ENCODE measurements at regions not wholly inside any gene's neighbourhood (a gene's known extent, or its start where the extent isn't known, plus 50 kb on each side); places are given as distances from the start of the nearest gene placed in this dataset.

- DNase-seq (ENCODE audit: extremely low read depth, low read depth, low spot score): no peak
Observed at GRCh38 chr9:90948156-90948555, 146.5 kb downstream of the SYK start.

- DNase-seq (ENCODE audit: extremely low read depth, low read depth, low spot score): no peak
Observed at GRCh38 chr9:90950600-90950999, 149.0 kb downstream of the SYK start.

- no peak for DNase-seq (ENCODE audit: extremely low read depth, low read depth, low spot score)
Observed at GRCh38 chr9:90953200-90953599, 151.6 kb downstream of the SYK start.

- DNase-seq (ENCODE audit: extremely low read depth, low read depth, low spot score): no peak
Observed at GRCh38 chr9:90953805-90954204, 152.2 kb downstream of the SYK start.

- no peak for DNase-seq (ENCODE audit: extremely low read depth, low read depth, low spot score)
Observed at GRCh38 chr9:90956026-90956810, 154.6 kb downstream of the SYK start.

GRCh38 chr9:90958328-90958727 is 156.7 kb downstream of the SYK start:
- DNase-seq (ENCODE audit: extremely low read depth, low read depth, low spot score): no peak

- no peak for DNase-seq (ENCODE audit: extremely low read depth, low read depth, low spot score)
Observed at GRCh38 chr9:90960941-90961340, 159.3 kb downstream of the SYK start.

GRCh38 chr9:90961375-90961774 is 159.8 kb downstream of the SYK start:
- no peak for DNase-seq (ENCODE audit: extremely low read depth, low read depth, low spot score)

GRCh38 chr9:90964101-90965020 is 162.7 kb downstream of the SYK start:
- DNase-seq (ENCODE audit: extremely low read depth, low read depth, low spot score): no peak

GRCh38 chr9:90965226-90966030 is 163.8 kb downstream of the SYK start:
- DNase-seq (ENCODE audit: extremely low read depth, low read depth, low spot score): no peak

GRCh38 chr9:90966031-90966290 is 164.3 kb downstream of the SYK start:
- peak; percentile 45 for DNase-seq (ENCODE audit: extremely low read depth, low read depth, low spot score)

- no peak for DNase-seq (ENCODE audit: extremely low read depth, low read depth, low spot score)
Observed at GRCh38 chr9:90966480-90967144, 165.0 kb downstream of the SYK start.

- DNase-seq (ENCODE audit: extremely low read depth, low read depth, low spot score): no peak
Observed at GRCh38 chr9:90967145-90967538, 165.5 kb downstream of the SYK start.

- DNase-seq (ENCODE audit: extremely low read depth, low read depth, low spot score): no peak
Observed at GRCh38 chr9:90969021-90969675, 167.5 kb downstream of the SYK start.

GRCh38 chr9:90970608-90971007 is 169.0 kb downstream of the SYK start:
- no peak for DNase-seq (ENCODE audit: extremely low read depth, low read depth, low spot score)

- DNase-seq (ENCODE audit: extremely low read depth, low read depth, low spot score): no peak
Observed at GRCh38 chr9:90972057-90972456, 170.4 kb downstream of the SYK start.

GRCh38 chr9:90974016-90974415 is 172.4 kb downstream of the SYK start:
- no peak for DNase-seq (ENCODE audit: extremely low read depth, low read depth, low spot score)

GRCh38 chr9:90974643-90975245 is 173.1 kb downstream of the SYK start:
- no peak for DNase-seq (ENCODE audit: extremely low read depth, low read depth, low spot score)

- no peak for DNase-seq (ENCODE audit: extremely low read depth, low read depth, low spot score)
Observed at GRCh38 chr9:90975781-90976538, 174.3 kb downstream of the SYK start.

Measured in glomerular endothelial cell (primary cell).